ENCODE measurements at regions not wholly inside any gene's neighbourhood (a gene's known extent, or its start where the extent isn't known, plus 50 kb on each side); places are given as distances from the start of the nearest gene placed in this dataset.

DNA sequence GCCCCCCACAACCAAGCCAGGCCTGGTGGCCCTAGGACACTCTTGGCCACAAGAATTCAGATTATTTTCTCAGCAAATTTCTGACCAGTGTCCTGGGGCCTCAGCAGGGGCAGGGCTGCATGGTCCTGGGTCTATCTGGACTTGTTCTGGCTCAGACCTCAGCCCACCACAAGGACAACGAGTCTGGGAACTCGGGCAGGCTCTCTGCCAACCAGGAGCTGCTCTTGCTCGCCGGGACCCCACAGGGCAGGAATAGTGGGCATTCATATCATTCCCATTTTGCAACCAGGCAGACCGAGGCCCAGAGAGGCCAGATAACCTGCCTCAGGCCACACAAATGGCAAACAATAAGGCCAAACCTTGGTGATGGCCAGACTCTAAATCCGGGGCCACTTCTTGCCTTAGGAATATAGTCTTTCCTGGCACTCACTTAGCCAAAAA is 75.4 kb upstream of the WNT7B start:
- Histone ChIP-seq H3K27ac (ENCODE audit: control insufficient read depth, insufficient read depth, low read length) (peak overlapping the region; percentile 86), H3K4me1 (ENCODE audit: control insufficient read depth, extremely low read depth, insufficient read depth, low read length) (peaks cover 79% of the 10 kb centered on the region), H3K4me3 (ENCODE audit: control insufficient read depth in 2 of 3, extremely low read depth in 1 of 3, insufficient read depth in 2 of 3, low read depth in 1 of 3, low read length in 3 of 3) (peak overlapping the region in 1 of 3 experiments; percentile 78), H2AFZ (ENCODE audit: control insufficient read depth, low read length) (no peak overlapping the region), H3K9me3 (ENCODE audit: control insufficient read depth, low read depth, low read length) (no peaks in the 10 kb centered on the region), H3K9me1 (ENCODE audit: control insufficient read depth, extremely low read depth, insufficient read depth, low read length) (no peaks in the 10 kb centered on the region), H3K9ac (ENCODE audit: control insufficient read depth, extremely low read depth, insufficient read depth, low read length) (peak overlapping the region; percentile 87), H3K36me3 (ENCODE audit: control insufficient read depth in 2 of 2, extremely low read depth in 1 of 2, insufficient read depth in 2 of 2, low read length in 2 of 2) (no peaks in the 10 kb centered on the region), H3K27me3 (ENCODE audit: control insufficient read depth, extremely low read depth, insufficient read depth, low read length) (no peaks in the 10 kb centered on the region), H4K20me1 (ENCODE audit: control insufficient read depth, extremely low read depth, insufficient read depth, low read length) (no peaks in the 10 kb centered on the region), H3K79me2 (ENCODE audit: control insufficient read depth, insufficient read depth, low read length) (peaks cover 51% of the 10 kb centered on the region), H3K4me2 (ENCODE audit: control insufficient read depth, extremely low read depth, insufficient read depth, low read depth, low read length) (peak overlapping the region; percentile 92)
- dilution Hi-C loops (cut with MboI; ENCODE audit: extremely low pct_ligation_motif_present, low sequenced_read_pairs) = no loop called here
- TF ChIP-seq EZH2 (IDR thresholded peaks at IDR 0.05; ENCODE audit: low read length) = no peak
- TF ChIP-seq, protein P1, sequence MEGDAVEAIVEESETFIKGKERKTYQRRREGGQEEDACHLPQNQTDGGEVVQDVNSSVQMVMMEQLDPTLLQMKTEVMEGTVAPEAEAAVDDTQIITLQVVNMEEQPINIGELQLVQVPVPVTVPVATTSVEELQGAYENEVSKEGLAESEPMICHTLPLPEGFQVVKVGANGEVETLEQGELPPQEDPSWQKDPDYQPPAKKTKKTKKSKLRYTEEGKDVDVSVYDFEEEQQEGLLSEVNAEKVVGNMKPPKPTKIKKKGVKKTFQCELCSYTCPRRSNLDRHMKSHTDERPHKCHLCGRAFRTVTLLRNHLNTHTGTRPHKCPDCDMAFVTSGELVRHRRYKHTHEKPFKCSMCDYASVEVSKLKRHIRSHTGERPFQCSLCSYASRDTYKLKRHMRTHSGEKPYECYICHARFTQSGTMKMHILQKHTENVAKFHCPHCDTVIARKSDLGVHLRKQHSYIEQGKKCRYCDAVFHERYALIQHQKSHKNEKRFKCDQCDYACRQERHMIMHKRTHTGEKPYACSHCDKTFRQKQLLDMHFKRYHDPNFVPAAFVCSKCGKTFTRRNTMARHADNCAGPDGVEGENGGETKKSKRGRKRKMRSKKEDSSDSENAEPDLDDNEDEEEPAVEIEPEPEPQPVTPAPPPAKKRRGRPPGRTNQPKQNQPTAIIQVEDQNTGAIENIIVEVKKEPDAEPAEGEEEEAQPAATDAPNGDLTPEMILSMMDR (optimal IDR thresholded peaks at IDR 0.05 in 1 of 3, IDR thresholded peaks at IDR 0.05 in 1 of 3, conservative IDR thresholded peaks at IDR 0.05 in 1 of 3; ENCODE audit: extremely low read depth in 1 of 3, insufficient read depth in 2 of 3, low read length in 3 of 3) = no peak
- FAIRE-seq = no peak
- DNase-seq (ENCODE audit: low read depth, low spot score) = no peak

DNA sequence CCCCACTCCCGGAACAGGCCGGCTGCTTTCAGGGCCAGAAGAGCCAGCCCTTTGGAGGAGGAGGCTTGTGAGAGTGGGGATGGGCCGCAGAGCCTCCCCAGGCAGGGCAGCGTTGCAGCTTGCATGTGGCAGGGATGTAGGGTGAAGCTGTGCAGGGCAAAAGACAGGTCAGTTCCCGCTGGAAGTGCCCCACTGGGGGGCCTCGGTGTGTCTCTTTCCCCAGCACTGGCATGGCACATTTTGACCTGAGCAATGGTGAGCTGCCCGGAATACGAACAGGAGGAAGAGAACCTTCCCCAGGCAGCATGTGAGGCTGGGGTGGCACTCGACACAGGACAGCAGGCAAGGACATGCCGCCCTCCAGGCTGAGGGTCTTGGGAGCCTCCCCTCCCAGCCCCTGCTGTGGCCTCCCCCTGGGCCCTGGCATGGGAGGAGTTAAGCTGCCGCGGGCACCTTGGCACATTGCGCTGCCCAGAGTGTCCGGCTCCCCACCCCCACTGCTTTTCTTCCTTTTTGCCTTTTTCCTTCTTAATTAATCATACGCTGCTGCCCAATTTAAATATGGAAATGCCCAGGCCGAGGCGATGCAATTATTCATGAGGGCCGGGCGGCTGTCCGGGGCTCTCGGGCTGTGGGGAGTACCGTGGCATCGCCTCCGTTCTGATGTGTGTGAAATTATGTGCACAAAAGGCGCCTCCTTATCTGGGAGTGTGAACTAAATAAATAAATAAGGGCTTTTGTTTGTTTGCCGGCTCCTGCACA is 76.0 kb upstream of the WNT7B start:
- Histone ChIP-seq H3K9me1 (ENCODE audit: control insufficient read depth, extremely low read depth, insufficient read depth, low read length) (no peaks in the 10 kb centered on the region), H3K79me2 (ENCODE audit: control insufficient read depth, insufficient read depth, low read length) (peaks cover 55% of the 10 kb centered on the region), H3K9ac (ENCODE audit: control insufficient read depth, extremely low read depth, insufficient read depth, low read length) (peak overlapping the region; percentile 87), H3K4me1 (ENCODE audit: control insufficient read depth, extremely low read depth, insufficient read depth, low read length) (peaks cover 79% of the 10 kb centered on the region), H3K27ac (ENCODE audit: control insufficient read depth, insufficient read depth, low read length) (peak overlapping the region; percentile 86), H2AFZ (ENCODE audit: control insufficient read depth, low read length) (no peak overlapping the region), H3K36me3 (ENCODE audit: control insufficient read depth in 2 of 2, extremely low read depth in 1 of 2, insufficient read depth in 2 of 2, low read length in 2 of 2) (no peaks in the 10 kb centered on the region), H3K9me3 (ENCODE audit: control insufficient read depth, low read depth, low read length) (no peaks in the 10 kb centered on the region), H3K4me2 (ENCODE audit: control insufficient read depth, extremely low read depth, insufficient read depth, low read depth, low read length) (peak overlapping the region; percentile 92), H3K27me3 (ENCODE audit: control insufficient read depth, extremely low read depth, insufficient read depth, low read length) (no peaks in the 10 kb centered on the region), H3K4me3 (ENCODE audit: control insufficient read depth in 2 of 3, extremely low read depth in 1 of 3, insufficient read depth in 2 of 3, low read depth in 1 of 3, low read length in 3 of 3) (peak overlapping the region; percentile 66 to 78 (median 66)), H4K20me1 (ENCODE audit: control insufficient read depth, extremely low read depth, insufficient read depth, low read length) (no peaks in the 10 kb centered on the region)
- FAIRE-seq (peak; percentile 79), DNase-seq (ENCODE audit: low read depth, low spot score) (no peak)
- dilution Hi-C loops (cut with MboI; ENCODE audit: extremely low pct_ligation_motif_present, low sequenced_read_pairs) = no loop called here
- TF ChIP-seq EZH2 (IDR thresholded peaks at IDR 0.05; ENCODE audit: low read length) = no peak
- TF ChIP-seq, protein P1 (optimal IDR thresholded peaks at IDR 0.05 in 1 of 3, IDR thresholded peaks at IDR 0.05 in 1 of 3, conservative IDR thresholded peaks at IDR 0.05 in 1 of 3; ENCODE audit: extremely low read depth in 1 of 3, insufficient read depth in 2 of 3, low read length in 3 of 3) = peak in 1 of 3 experiments; percentile 8
